WI38 (cell line): ENCODE measurements at regions not wholly inside any gene's neighbourhood (a gene's known extent, or its start where the extent isn't known, plus 50 kb on each side); places are given as distances from the start of the nearest gene placed in this dataset.

Experiments used
- H3K4me3 ChIP-seq: 2 replicates; pipeline ENCODE4 v1.5.1; 2011; ENCODE audit warnings: low read depth, mild to moderate bottlenecking, control low read depth, low read length
- TF ChIP-seq, protein P1 (sequence below): IDR thresholded peaks from 2 replicates; pipeline ENCODE4 v1.5.1; 2012; ENCODE audit warnings: low read depth, mild to moderate bottlenecking, control low read depth, low read length

GRCh38 chr3:101942356-101942755 is 93.0 kb downstream of the NFKBIZ start:
- H3K4me3 ChIP-seq: no peak overlapping the region
- TF ChIP-seq, protein P1, sequence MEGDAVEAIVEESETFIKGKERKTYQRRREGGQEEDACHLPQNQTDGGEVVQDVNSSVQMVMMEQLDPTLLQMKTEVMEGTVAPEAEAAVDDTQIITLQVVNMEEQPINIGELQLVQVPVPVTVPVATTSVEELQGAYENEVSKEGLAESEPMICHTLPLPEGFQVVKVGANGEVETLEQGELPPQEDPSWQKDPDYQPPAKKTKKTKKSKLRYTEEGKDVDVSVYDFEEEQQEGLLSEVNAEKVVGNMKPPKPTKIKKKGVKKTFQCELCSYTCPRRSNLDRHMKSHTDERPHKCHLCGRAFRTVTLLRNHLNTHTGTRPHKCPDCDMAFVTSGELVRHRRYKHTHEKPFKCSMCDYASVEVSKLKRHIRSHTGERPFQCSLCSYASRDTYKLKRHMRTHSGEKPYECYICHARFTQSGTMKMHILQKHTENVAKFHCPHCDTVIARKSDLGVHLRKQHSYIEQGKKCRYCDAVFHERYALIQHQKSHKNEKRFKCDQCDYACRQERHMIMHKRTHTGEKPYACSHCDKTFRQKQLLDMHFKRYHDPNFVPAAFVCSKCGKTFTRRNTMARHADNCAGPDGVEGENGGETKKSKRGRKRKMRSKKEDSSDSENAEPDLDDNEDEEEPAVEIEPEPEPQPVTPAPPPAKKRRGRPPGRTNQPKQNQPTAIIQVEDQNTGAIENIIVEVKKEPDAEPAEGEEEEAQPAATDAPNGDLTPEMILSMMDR: no peak

- TF ChIP-seq, protein P1: no peak
- no peak overlapping the region for H3K4me3 ChIP-seq
Observed at GRCh38 chr3:101943029-101943428, 93.7 kb downstream of the NFKBIZ start.

- no peak overlapping the region for H3K4me3 ChIP-seq
- TF ChIP-seq, protein P1: no peak
Observed at GRCh38 chr3:101944308-101944707, 95.0 kb downstream of the NFKBIZ start.

- TF ChIP-seq, protein P1: no peak
- H3K4me3 ChIP-seq: no peak overlapping the region
Observed at GRCh38 chr3:101945980-101946379, 96.7 kb downstream of the NFKBIZ start.

GRCh38 chr3:101946906-101947305 is 97.6 kb downstream of the NFKBIZ start:
- no peak overlapping the region for H3K4me3 ChIP-seq
- TF ChIP-seq, protein P1: no peak

- no peak overlapping the region for H3K4me3 ChIP-seq
- TF ChIP-seq, protein P1: no peak
Observed at GRCh38 chr3:101950510-101950909, 101.2 kb downstream of the NFKBIZ start.

- TF ChIP-seq, protein P1: no peak
- no peak overlapping the region for H3K4me3 ChIP-seq
Observed at GRCh38 chr3:101950985-101951733, 101.8 kb downstream of the NFKBIZ start.
